ENCODE measurements at regions not wholly inside any gene's neighbourhood (a gene's known extent, or its start where the extent isn't known, plus 50 kb on each side); places are given as distances from the start of the nearest gene placed in this dataset.

GRCh38 chr3:152621006-152621868 is 213.7 kb upstream of the P2RY1 start:
- TF ChIP-seq CTCF (IDR thresholded peaks at IDR 0.05), result no peak
- TF ChIP-seq POLR2A (IDR thresholded peaks at IDR 0.05), result no peak

Data from uterus (tissue), 2 donors.